ENCODE measurements at regions not wholly inside any gene's neighbourhood (a gene's known extent, or its start where the extent isn't known, plus 50 kb on each side); places are given as distances from the start of the nearest gene placed in this dataset.

- DNase-seq: no peak
Measured at GRCh38 chr2:129902731-129903585, 76.5 kb upstream of the RAB6C start.

- DNase-seq: no peak
Measured at GRCh38 chr2:129903586-129904425, 75.7 kb upstream of the RAB6C start.

- no peak for DNase-seq
Measured at GRCh38 chr2:129904532-129905446, 74.7 kb upstream of the RAB6C start.

GRCh38 chr2:129905664-129906081 is 73.8 kb upstream of the RAB6C start:
- no peak for DNase-seq

GRCh38 chr2:129906139-129906860 is 73.2 kb upstream of the RAB6C start:
- DNase-seq: no peak

DNA sequence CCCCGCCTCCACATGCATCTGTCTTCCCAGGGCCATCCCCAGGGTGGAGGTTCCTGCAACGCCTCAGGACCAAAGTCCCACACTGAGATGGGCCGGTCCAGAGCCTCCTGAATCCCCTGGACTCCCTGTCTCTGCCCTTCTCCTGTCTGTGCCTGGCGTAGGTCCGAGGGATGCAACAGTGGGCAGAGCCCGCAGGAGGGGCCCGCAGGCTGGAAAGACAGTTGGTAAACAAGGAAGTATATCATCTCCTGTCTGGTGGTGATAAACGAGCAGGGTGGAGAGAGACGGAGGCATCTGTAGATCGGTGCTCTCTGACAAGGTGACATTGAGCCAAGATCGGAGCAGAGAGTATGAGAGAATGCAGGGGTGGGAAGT is 72.6 kb upstream of the RAB6C start:
- no peak for DNase-seq

DNA sequence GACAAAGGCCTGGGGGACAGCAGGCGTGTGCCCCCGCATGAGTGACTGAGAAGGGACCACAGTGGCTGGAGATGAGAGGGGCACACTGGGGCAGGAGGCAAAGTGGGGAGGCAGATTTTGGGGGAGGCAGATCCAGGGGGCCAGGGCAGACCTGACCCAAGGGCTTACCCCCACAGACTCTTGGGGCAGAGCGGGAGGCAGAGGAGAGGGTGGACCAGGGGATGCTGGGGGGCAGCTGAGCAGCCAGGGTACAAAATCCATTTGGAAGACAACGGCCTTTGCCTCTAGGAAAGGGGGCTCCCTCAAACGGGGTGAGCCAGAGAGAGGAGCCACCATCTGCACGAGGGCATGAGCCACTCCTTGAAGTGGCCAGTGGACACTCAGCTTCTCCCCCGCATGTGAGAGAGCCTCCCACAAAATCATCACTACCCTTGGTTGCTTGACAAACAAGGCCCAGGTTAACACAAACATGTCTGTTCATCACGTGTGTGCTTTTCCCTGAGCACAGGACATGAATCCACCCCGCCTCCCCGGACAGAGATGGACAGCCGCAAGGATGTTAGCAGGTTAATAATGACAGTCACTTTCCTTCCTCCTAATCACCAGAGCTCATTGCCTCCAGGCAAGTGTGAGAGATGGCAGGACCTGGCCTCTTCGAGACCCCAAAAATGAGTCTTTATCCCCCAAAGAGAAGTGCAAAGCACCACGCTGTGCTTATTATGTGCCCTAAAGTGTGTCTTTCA is 72.0 kb upstream of the RAB6C start:
- DNase-seq: no peak

- no peak for DNase-seq
Measured at GRCh38 chr2:129908721-129909373, 70.6 kb upstream of the RAB6C start.

DNA sequence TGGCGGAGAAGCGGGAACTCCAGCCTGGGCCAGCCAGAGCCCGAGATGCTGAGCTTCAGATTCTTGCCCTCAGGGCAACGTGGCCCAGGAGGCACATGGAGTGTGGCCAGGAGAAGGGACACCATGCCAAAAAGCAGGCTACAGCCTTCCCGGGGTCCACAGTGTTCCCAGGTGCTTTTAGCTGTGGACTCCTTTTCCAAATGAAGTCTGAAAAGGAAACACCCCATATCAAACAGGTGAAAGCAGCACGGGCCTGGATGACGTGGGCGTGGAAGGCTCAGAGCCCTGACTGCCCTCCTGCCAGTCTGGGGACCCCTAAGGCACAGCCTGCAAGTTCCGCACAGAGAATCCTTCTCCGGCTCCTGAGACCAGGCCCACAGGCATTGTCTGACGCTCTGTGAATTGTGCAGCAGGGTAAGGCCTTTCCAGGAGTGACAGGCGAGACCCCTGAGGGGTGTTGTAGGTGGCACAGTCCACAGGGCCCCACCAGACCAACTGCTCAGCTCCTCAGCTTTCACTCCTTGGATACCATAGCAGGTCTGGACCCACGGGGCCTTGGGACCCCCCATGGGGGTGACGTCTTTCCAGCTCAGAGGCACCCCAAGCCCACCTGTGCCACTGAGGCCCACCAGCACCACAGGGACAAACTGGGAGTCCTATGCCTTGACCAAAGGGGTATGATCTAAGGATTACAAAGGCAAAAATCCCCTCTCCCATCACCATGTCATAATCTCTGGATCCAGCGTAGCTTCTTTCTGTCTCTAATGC is 69.6 kb upstream of the RAB6C start:
- no peak for DNase-seq

- no peak for DNase-seq
Measured at GRCh38 chr2:129910446-129911362, 68.8 kb upstream of the RAB6C start.

DNA sequence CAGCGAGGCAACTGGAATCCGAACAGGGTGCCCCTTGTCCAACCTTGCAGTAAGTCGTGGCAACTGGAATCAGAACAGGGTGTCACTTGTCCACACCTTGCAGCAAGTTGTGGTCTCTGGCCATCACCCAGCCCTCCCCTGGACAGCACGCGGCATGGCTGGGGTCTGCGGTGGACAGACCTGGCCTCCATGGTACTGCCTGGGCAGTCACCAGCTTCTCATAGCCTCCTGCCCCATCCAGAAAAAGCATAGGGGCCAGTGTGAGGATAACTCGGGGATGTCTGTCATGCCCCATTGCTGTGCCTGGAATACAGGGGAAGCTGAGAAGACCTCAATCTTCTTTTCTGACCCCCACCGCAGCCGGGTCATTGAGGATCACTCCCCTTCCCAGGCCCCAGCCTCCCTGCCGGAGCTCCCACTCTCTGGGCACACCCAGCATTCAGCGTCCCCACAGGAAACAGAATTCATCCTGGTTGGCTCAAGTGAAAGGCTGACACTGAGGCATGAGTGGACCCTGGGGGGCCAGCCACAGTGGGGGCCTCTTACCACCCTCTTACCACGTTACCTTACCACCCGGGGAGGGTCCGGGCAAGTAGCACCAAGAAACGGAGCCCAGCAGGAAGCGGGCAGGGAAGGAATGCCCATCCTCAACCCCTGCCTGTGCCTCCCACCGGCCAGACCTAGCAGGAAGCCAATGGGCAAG is 68.0 kb upstream of the RAB6C start:
- DNase-seq: no peak

- DNase-seq: no peak
Measured at GRCh38 chr2:129912066-129912820, 67.2 kb upstream of the RAB6C start.

GRCh38 chr2:129912871-129913694 is 66.4 kb upstream of the RAB6C start:
- DNase-seq: no peak

- no peak for DNase-seq
Measured at GRCh38 chr2:129913695-129914495, 65.6 kb upstream of the RAB6C start.

DNA sequence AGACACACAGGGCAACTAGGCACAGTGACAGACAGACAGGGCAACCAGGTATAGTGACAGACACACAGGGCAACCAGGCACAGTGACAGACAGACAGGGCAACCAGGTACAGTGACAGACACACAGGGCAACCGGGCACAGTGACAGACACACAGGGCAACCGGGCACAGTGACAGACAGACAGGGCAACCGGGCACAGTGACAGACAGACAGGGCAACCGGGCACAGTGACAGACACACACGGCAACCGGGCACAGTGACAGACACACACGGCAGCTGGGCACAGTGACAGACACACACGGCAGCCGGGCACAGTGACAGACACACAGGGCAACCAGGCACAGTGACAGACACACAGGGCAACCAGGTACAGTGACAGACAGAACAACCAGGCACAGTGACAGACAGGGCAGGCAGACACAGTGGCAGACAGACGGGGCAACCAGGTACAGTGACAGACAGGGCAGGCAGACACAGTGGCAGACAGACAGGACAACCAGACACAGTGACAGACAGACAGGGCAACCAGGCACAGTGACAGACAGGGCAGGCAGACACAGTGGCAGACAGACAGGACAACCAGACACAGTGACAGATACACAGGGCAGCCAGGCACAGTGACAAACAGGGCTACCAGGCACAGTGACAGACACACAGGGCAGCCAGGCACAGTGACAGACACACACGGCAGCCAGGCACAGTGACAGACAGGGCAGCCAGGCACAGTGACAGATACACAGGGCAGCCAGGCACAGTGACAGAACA is 64.7 kb upstream of the RAB6C start:
- no peak for DNase-seq

Data from left hindlimb (tissue), 1 donor.